ENCODE measurements at regions not wholly inside any gene's neighbourhood (a gene's known extent, or its start where the extent isn't known, plus 50 kb on each side); places are given as distances from the start of the nearest gene placed in this dataset.

- TF ChIP-seq CTCF (IDR thresholded peaks at IDR 0.05): no peak
- no peak for TF ChIP-seq POLR2A (IDR thresholded peaks at IDR 0.05)
Measured at GRCh38 chr7:26087321-26088091, 64.5 kb upstream of the NFE2L3 start.

All from breast epithelium (tissue), 3 donors.